GM12878 (cell line): ENCODE measurements at regions not wholly inside any gene's neighbourhood (a gene's known extent, or its start where the extent isn't known, plus 50 kb on each side); places are given as distances from the start of the nearest gene placed in this dataset.

Source experiments
- ATAC-seq: fragments of 200-7000 bp; cut with Tn5 transposase; 3 replicates; pipeline ENCODE4 v1.9.1; 2020; ENCODE audit warnings: mild to moderate bottlenecking, moderate library complexity
- BruUV-seq: library from RNA; stranded (reverse); fragments of 400-500 nt; replicated peaks from 2 replicates; lab custom pipeline; 2021; lab: Mats Ljungman, UMichigan
- CTCF ChIA-PET: fragments of 300-600 bp; sonication (Branson Sonifier 250); formaldehyde crosslinking; extraction: SDS; loops from one replicate; lab custom pipeline; 2021; ENCODE audit warnings: inconsistent platforms; lab: Yijun Ruan, JAX
- POLR2A ChIA-PET: fragments of 350-600 bp; formaldehyde crosslinking; extraction: SDS; loops from one replicate; lab custom pipeline; 2021; ENCODE audit warnings: inconsistent platforms; lab: Charles Lee
- RAD21 ChIA-PET: fragments of 300-600 bp; sonication (Branson Sonifier 250); formaldehyde crosslinking; loops from one replicate; lab custom pipeline; 2023; ENCODE audit warnings: antibody characterized with exemption; ENCODE audit not compliant: unreplicated experiment; lab: Charles Lee
- SMC1A ChIA-PET: fragments of 300-600 bp; sonication (Branson Sonifier 250); formaldehyde crosslinking; loops from one replicate; lab custom pipeline; 2023; ENCODE audit not compliant: unreplicated experiment, uncharacterized antibody; lab: Charles Lee
- DNase-seq: peaks from one replicate; pipeline ENCODE4 v3.0.0-alpha.2; 2011; ENCODE audit warnings: low read depth, low spot score
- FAIRE-seq: peaks from 3 replicates; lab custom pipeline; 2011; peaks lifted over from hg19 to GRCh38; lab: Jason Lieb, UNC
- H2AFZ ChIP-seq: 2 replicates; pipeline ENCODE4 v1.6.0; 2011; ENCODE audit warnings: low read depth, low read length, control low read depth; ENCODE audit not compliant: control insufficient read depth
- H3K27ac ChIP-seq: 2 replicates; pipeline ENCODE4 v1.5.1; 2011; ENCODE audit warnings: control low read depth; ENCODE audit not compliant: control insufficient read depth, insufficient read depth
- H3K27me3 ChIP-seq, 2 experiments: replicated peaks in 1 of 2; 2 replicates each; pipeline versions ENCODE4 v1.6.0 to v1.6.1; 2011; ENCODE audit warnings: low read length in 1 of 2; ENCODE audit not compliant: control insufficient read depth in 2 of 2, insufficient read depth in 2 of 2
- H3K36me3 ChIP-seq, 2 experiments: 2 replicates each; pipeline ENCODE4 v1.5.1; 2011; ENCODE audit warnings: low read length in 1 of 2; ENCODE audit not compliant: control insufficient read depth in 2 of 2, insufficient read depth in 2 of 2
- H3K4me1 ChIP-seq: 2 replicates; pipeline ENCODE4 v1.6.1; 2011; ENCODE audit warnings: mild to moderate bottlenecking, low read length, moderate library complexity, mixed read lengths; ENCODE audit not compliant: control insufficient read depth, insufficient read depth
- H3K4me2 ChIP-seq: 2 replicates; pipeline ENCODE4 v1.6.0; 2011; ENCODE audit warnings: control low read depth; ENCODE audit not compliant: control insufficient read depth, insufficient read depth
- H3K4me3 ChIP-seq: fragments of 200-600 bp; sonication (generic); 2 replicates; pipeline ENCODE4 v1.5.1; 2016
- H3K79me2 ChIP-seq: 2 replicates; pipeline ENCODE4 v1.6.0; 2011; ENCODE audit warnings: low read length; ENCODE audit not compliant: control insufficient read depth, insufficient read depth
- H3K9ac ChIP-seq: 2 replicates; pipeline ENCODE4 v1.8.0; 2011; ENCODE audit warnings: low read length, control low read depth, mixed read lengths; ENCODE audit not compliant: control insufficient read depth, insufficient read depth
- H3K9me3 ChIP-seq: replicated peaks from 3 replicates; pipeline ENCODE4 v1.5.1; 2011; ENCODE audit warnings: mild to moderate bottlenecking, low read length; ENCODE audit not compliant: control insufficient read depth, insufficient read depth
- H4K20me1 ChIP-seq: 2 replicates; pipeline ENCODE4 v1.6.0; 2011; ENCODE audit not compliant: control insufficient read depth, insufficient read depth
- BRCA1 ChIP-seq: IDR thresholded peaks from 2 replicates; pipeline ENCODE4 v1.6.1; 2011; ENCODE audit warnings: low read depth, low read length, improper control_type of control experiment
- CTCF ChIP-seq, 3 experiments: IDR thresholded peaks in 2 of 3; conservative IDR thresholded peaks in 1 of 3; 2 replicates each; pipeline ENCODE4 v1.5.1; 2011; ENCODE audit warnings: low read depth in 3 of 3, low read length in 3 of 3, mild to moderate bottlenecking in 3 of 3, control low read depth in 2 of 3, moderate library complexity in 2 of 3, inconsistent platforms in 1 of 3, mixed read lengths in 1 of 3; ENCODE audit not compliant: control insufficient read depth in 2 of 3, insufficient read depth in 1 of 3; ENCODE audit errors: extremely low read depth in 1 of 3
- HDGF ChIP-seq: fragments of 450-650 bp; IDR thresholded peaks from 2 replicates; pipeline ENCODE4 v1.6.1; 2016; ENCODE audit warnings: antibody characterized with exemption
- LARP7 ChIP-seq: fragments of 450-650 bp; IDR thresholded peaks from 2 replicates; pipeline ENCODE4 v1.6.1; 2017; ENCODE audit warnings: mild to moderate bottlenecking
- NBN ChIP-seq: fragments of 450-650 bp; IDR thresholded peaks from 2 replicates; pipeline ENCODE4 v1.6.1; 2016
- POLR2AphosphoS5 ChIP-seq: IDR thresholded peaks from 2 replicates; pipeline ENCODE4 v1.6.1; 2011; ENCODE audit warnings: mild to moderate bottlenecking, low read length, inconsistent platforms
- POU2F2 ChIP-seq: IDR thresholded peaks from 3 replicates; pipeline ENCODE4 v1.6.1; 2011; ENCODE audit warnings: low read depth, mild to moderate bottlenecking, low read length, borderline replicate concordance
- SMC3 ChIP-seq: IDR thresholded peaks from 2 replicates; pipeline ENCODE4 v1.6.1; 2011; ENCODE audit warnings: low read length, improper control_type of control experiment, borderline replicate concordance
- SREBF1 ChIP-seq: IDR thresholded peaks from 2 replicates; pipeline ENCODE4 v1.6.1; 2012; ENCODE audit warnings: mild to moderate bottlenecking, low read length
- STAT3 ChIP-seq: IDR thresholded peaks from 2 replicates; pipeline ENCODE4 v1.6.1; 2011; ENCODE audit warnings: low read depth, low read length, improper control_type of control experiment
- TARDBP ChIP-seq: IDR thresholded peaks from 2 replicates; pipeline ENCODE4 v1.6.1; 2016; ENCODE audit warnings: borderline replicate concordance
- ZBTB11 ChIP-seq: fragments of 450-650 bp; formaldehyde crosslinking; IDR thresholded peaks from 2 replicates; pipeline ENCODE4 v1.5.0; 2022; ENCODE audit warnings: mild to moderate bottlenecking, missing genetic modification characterization
- ZNF24 ChIP-seq: fragments of 450-650 bp; IDR thresholded peaks from 2 replicates; pipeline ENCODE4 v1.6.1; 2017; ENCODE audit warnings: antibody characterized with exemption, mild to moderate bottlenecking
- WGBS: methylation state at CpG from one replicate; pipeline ENCODE4 v1.1.6; 2016; ENCODE audit warnings: low lambda C conversion rate; ENCODE audit not compliant: insufficient replicate concordance, insufficient coverage; ENCODE audit errors: missing lambda C conversion rate; 5-methylcytosine and 5-hydroxymethylcytosine counted together
- in situ Hi-C: fragments of 300-500 bp; cut with MboI; formaldehyde crosslinking; loops from 9 replicates; pipeline ENCODE4 v1.14.3; 2018; ENCODE audit warnings: mixed read lengths
- intact Hi-C: fragments of 100-400 bp; cut with micrococcal nuclease; formaldehyde crosslinking; loops from one replicate; pipeline ENCODE4 v1.14.2; 2022; ENCODE audit not compliant: unreplicated experiment
- TF ChIP-seq, protein P1 (sequence below): fragments of 150-350 bp; IDR thresholded peaks from 2 replicates; pipeline ENCODE4 v1.6.1; 2014; ENCODE audit warnings: mild to moderate bottlenecking, low read depth, low read length

DNA sequence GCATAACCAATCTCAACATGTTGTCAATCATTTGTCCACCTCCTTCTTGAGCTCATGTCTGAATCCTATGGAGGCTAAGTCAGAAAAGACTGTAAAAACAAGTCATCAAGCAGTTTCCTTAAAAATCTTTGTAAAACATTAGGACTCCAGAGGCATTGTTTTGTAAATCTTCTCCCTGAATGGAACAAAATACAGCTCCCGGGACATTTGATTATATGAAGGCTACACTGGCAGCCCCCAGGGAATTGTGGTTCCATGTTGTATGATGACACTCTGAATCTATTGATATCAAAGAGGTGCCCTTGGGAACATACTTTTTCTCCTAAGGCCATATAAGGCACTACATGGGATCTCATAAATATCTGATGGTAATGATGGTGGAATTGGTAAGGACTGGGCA, 83.2 kb upstream of the NUDT12 start:
- no peak overlapping the region for H3K4me3 ChIP-seq
- H4K20me1 ChIP-seq: no peaks in the 10 kb centered on the region
- no peaks in the 10 kb centered on the region for H3K27me3 ChIP-seq
- DNase-seq: no peak
- no peaks in the 10 kb centered on the region for H3K79me2 ChIP-seq
- ChIA-PET RAD21 (no interaction called here), CTCF (no interaction called here), SMC1A (no interaction called here), POLR2A (no interaction called here)
- TF ChIP-seq POU2F2 (no peak), ZNF24 (no peak), BRCA1 (no peak), STAT3 (no peak), POLR2AphosphoS5 (no peak), TARDBP (no peak), LARP7 (no peak), ZBTB11 (no peak), NBN (no peak), HDGF (no peak), SMC3 (no peak), SREBF1 (no peak), CTCF (IDR thresholded peaks at IDR 0.05 in 2 of 3, conservative IDR thresholded peaks at IDR 0.05 in 1 of 3; ENCODE audit: control insufficient read depth in 2 of 3, extremely low read depth in 1 of 3, insufficient read depth in 1 of 3, low read depth in 3 of 3, low read length in 3 of 3) (no peak)
- TF ChIP-seq, protein P1, sequence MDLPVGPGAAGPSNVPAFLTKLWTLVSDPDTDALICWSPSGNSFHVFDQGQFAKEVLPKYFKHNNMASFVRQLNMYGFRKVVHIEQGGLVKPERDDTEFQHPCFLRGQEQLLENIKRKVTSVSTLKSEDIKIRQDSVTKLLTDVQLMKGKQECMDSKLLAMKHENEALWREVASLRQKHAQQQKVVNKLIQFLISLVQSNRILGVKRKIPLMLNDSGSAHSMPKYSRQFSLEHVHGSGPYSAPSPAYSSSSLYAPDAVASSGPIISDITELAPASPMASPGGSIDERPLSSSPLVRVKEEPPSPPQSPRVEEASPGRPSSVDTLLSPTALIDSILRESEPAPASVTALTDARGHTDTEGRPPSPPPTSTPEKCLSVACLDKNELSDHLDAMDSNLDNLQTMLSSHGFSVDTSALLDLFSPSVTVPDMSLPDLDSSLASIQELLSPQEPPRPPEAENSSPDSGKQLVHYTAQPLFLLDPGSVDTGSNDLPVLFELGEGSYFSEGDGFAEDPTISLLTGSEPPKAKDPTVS: no peak
- ATAC-seq: no peak
- H3K27ac ChIP-seq: no peak overlapping the region
- no TSS peak for BruUV-seq
- no peak overlapping the region for H2AFZ ChIP-seq
- 94% methylated on average over 1 of the region's 1 CpG for WGBS
- no peak overlapping the region for H3K9ac ChIP-seq
- no peak overlapping the region for H3K4me2 ChIP-seq
- no peaks in the 10 kb centered on the region for H3K4me1 ChIP-seq
- in situ Hi-C loops: no loop called here
- intact Hi-C loops: no loop called here
- no peaks in the 10 kb centered on the region for H3K36me3 ChIP-seq
- no peak for FAIRE-seq
- H3K9me3 ChIP-seq: no peaks in the 10 kb centered on the region
